MM.1S (cell line): ENCODE measurements at regions not wholly inside any gene's neighbourhood (a gene's known extent, or its start where the extent isn't known, plus 50 kb on each side); places are given as distances from the start of the nearest gene placed in this dataset.

Source experiments
- DNase-seq: peaks from one replicate; pipeline ENCODE4 v3.0.0-alpha.2; 2015
- H2AFZ ChIP-seq: fragments of 300-600 bp; sonication (generic); 2 replicates; pipeline ENCODE4 v1.6.0; 2016; ENCODE audit warnings: antibody characterized with exemption, low read length
- H3F3A ChIP-seq: fragments of 300-600 bp; sonication (generic); 2 replicates; pipeline ENCODE4 v1.6.1; 2016; ENCODE audit warnings: mild to moderate bottlenecking, antibody characterized with exemption, low read length, moderate library complexity, mixed read lengths; ENCODE audit not compliant: insufficient read depth
- H3K27ac ChIP-seq: fragments of 300-600 bp; sonication (generic); 2 replicates; pipeline ENCODE4 v1.5.1; 2016; ENCODE audit warnings: mild to moderate bottlenecking, low read length
- H3K27me3 ChIP-seq: fragments of 300-600 bp; sonication (generic); replicated peaks from 2 replicates; pipeline ENCODE4 v1.6.0; 2016; ENCODE audit warnings: low read length; ENCODE audit not compliant: insufficient read depth
- H3K36me3 ChIP-seq: fragments of 300-600 bp; sonication (generic); replicated peaks from 2 replicates; pipeline ENCODE4 v1.6.1; 2016; ENCODE audit warnings: mild to moderate bottlenecking, low read length, mixed read lengths; ENCODE audit not compliant: insufficient read depth
- H3K4me1 ChIP-seq: fragments of 300-600 bp; sonication (generic); 2 replicates; pipeline ENCODE4 v1.6.1; 2016; ENCODE audit warnings: low read length, mixed read lengths
- H3K4me2 ChIP-seq: fragments of 300-600 bp; sonication (generic); 2 replicates; pipeline ENCODE4 v1.6.0; 2016; ENCODE audit warnings: low read depth, low read length
- H3K4me3 ChIP-seq: fragments of 300-600 bp; sonication (generic); 2 replicates; pipeline ENCODE4 v1.5.1; 2016; ENCODE audit warnings: low read length, mixed read lengths
- H3K79me2 ChIP-seq: fragments of 300-600 bp; sonication (generic); 2 replicates; pipeline ENCODE4 v1.6.1; 2016; ENCODE audit warnings: mixed run types, low read length, mixed read lengths
- H3K9ac ChIP-seq: fragments of 300-600 bp; sonication (generic); 2 replicates; pipeline ENCODE4 v1.6.1; 2016; ENCODE audit warnings: low read length, mixed read lengths
- H3K9me2 ChIP-seq: fragments of 300-600 bp; sonication (generic); replicated peaks from 2 replicates; pipeline ENCODE4 v1.6.1; 2016; ENCODE audit warnings: mild to moderate bottlenecking, low read length, mixed read lengths; ENCODE audit not compliant: insufficient read depth
- H3K9me3 ChIP-seq: fragments of 300-600 bp; sonication (generic); replicated peaks from 2 replicates; pipeline ENCODE4 v1.6.1; 2016; ENCODE audit warnings: mild to moderate bottlenecking, low read length, mixed read lengths; ENCODE audit not compliant: insufficient read depth
- H4K20me1 ChIP-seq: fragments of 300-600 bp; sonication (generic); 2 replicates; pipeline ENCODE4 v1.6.1; 2016; ENCODE audit warnings: mild to moderate bottlenecking, low read length, moderate library complexity, mixed read lengths; ENCODE audit not compliant: insufficient read depth
- CTCF ChIP-seq: fragments of 300-600 bp; sonication (generic); IDR thresholded peaks from 2 replicates; pipeline ENCODE4 v1.5.1; 2016; ENCODE audit warnings: antibody characterized with exemption, low read length, mixed read lengths
- EZH2 ChIP-seq: fragments of 300-600 bp; sonication (generic); optimal IDR thresholded peaks from 2 replicates; pipeline ENCODE3; 2017; ENCODE audit warnings: low read depth, mild to moderate bottlenecking, antibody characterized with exemption, low read length, mixed read lengths
- EZH2phosphoT487 ChIP-seq: fragments of 300-600 bp; sonication (generic); IDR thresholded peaks from 2 replicates; pipeline ENCODE4 v1.6.1; 2018; ENCODE audit warnings: antibody characterized with exemption, low read length

GRCh38 chr17:70552230-70552981 is 383.1 kb downstream of the KCNJ2 start:
- Histone ChIP-seq H3K9me3 (no peaks in the 10 kb centered on the region), H3K4me2 (no peak overlapping the region), H3K4me1 (no peaks in the 10 kb centered on the region), H3K36me3 (no peaks in the 10 kb centered on the region), H2AFZ (no peak overlapping the region), H3K9ac (no peak overlapping the region), H3K9me2 (no peaks in the 10 kb centered on the region), H4K20me1 (no peaks in the 10 kb centered on the region), H3K79me2 (no peaks in the 10 kb centered on the region), H3K4me3 (no peak overlapping the region), H3K27me3 (no peaks in the 10 kb centered on the region), H3K27ac (no peak overlapping the region), H3F3A (no peaks in the 10 kb centered on the region)
- TF ChIP-seq EZH2phosphoT487: no peak
- TF ChIP-seq CTCF: peak; percentile 50
- peak; percentile 45 for DNase-seq

DNA sequence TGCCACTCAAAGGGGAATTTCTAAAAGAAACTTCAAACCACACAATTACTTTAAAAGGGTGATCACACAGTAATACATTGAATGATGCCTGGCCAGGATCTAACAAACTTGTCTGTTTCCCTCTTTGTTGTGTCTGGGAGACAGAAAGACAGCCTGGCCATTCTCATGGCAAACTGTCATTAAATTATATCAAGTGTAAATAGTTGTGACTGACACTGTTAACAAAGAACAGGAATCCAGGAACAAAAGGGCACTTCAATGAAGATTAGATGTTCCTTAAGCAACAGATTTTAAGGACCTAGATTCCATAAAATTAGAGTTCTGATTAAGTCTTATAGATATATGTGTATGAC is 383.6 kb downstream of the KCNJ2 start:
- no peak overlapping the region for H3K4me3 ChIP-seq
- no peaks in the 10 kb centered on the region for H3K9me3 ChIP-seq
- no peaks in the 10 kb centered on the region for H4K20me1 ChIP-seq
- no peaks in the 10 kb centered on the region for H3K79me2 ChIP-seq
- no peaks in the 10 kb centered on the region for H3K36me3 ChIP-seq
- TF ChIP-seq CTCF (no peak), EZH2 (no peak), EZH2phosphoT487 (no peak)
- H3K4me2 ChIP-seq: no peak overlapping the region
- H2AFZ ChIP-seq: no peak overlapping the region
- no peak overlapping the region for H3K9ac ChIP-seq
- no peaks in the 10 kb centered on the region for H3K27me3 ChIP-seq
- no peaks in the 10 kb centered on the region for H3K4me1 ChIP-seq
- H3K9me2 ChIP-seq: no peaks in the 10 kb centered on the region
- H3K27ac ChIP-seq: no peak overlapping the region
- DNase-seq: no peak
- no peaks in the 10 kb centered on the region for H3F3A ChIP-seq

GRCh38 chr17:70555723-70556122 is 386.4 kb downstream of the KCNJ2 start:
- Histone ChIP-seq H3K27ac (no peak overlapping the region), H3K27me3 (no peaks in the 10 kb centered on the region), H3K36me3 (no peaks in the 10 kb centered on the region), H3K4me1 (no peaks in the 10 kb centered on the region), H2AFZ (no peak overlapping the region), H3K9me2 (no peaks in the 10 kb centered on the region), H3K79me2 (no peaks in the 10 kb centered on the region), H4K20me1 (no peaks in the 10 kb centered on the region), H3K9ac (no peak overlapping the region), H3K4me3 (no peak overlapping the region), H3K9me3 (no peaks in the 10 kb centered on the region), H3F3A (no peaks in the 10 kb centered on the region), H3K4me2 (no peak overlapping the region)
- DNase-seq: no peak
- TF ChIP-seq EZH2phosphoT487 (no peak), CTCF (no peak), EZH2 (no peak)
